HEK293T (cell line): ENCODE measurements at regions not wholly inside any gene's neighbourhood (a gene's known extent, or its start where the extent isn't known, plus 50 kb on each side); places are given as distances from the start of the nearest gene placed in this dataset.

Experiments
- BHLHE40 ChIP-seq: fragments of 450-650 bp; IDR thresholded peaks from 2 replicates; pipeline ENCODE4 v1.6.1; 2016; ENCODE audit warnings: mild to moderate bottlenecking, moderate library complexity, borderline replicate concordance
- ELF4 ChIP-seq: fragments of 450-650 bp; IDR thresholded peaks from 2 replicates; pipeline ENCODE4 v1.6.1; 2017; ENCODE audit warnings: antibody characterized with exemption
- FOXK2 ChIP-seq: fragments of 450-650 bp; IDR thresholded peaks from 2 replicates; pipeline ENCODE4 v1.6.1; 2016; ENCODE audit warnings: mild to moderate bottlenecking
- L3MBTL2 ChIP-seq: fragments of 450-650 bp; conservative IDR thresholded peaks from 2 replicates; pipeline ENCODE4 v1.6.1; 2016; ENCODE audit warnings: mild to moderate bottlenecking
- SP1 ChIP-seq: fragments of 450-650 bp; IDR thresholded peaks from 2 replicates; pipeline ENCODE4 v1.6.1; 2017

DNA sequence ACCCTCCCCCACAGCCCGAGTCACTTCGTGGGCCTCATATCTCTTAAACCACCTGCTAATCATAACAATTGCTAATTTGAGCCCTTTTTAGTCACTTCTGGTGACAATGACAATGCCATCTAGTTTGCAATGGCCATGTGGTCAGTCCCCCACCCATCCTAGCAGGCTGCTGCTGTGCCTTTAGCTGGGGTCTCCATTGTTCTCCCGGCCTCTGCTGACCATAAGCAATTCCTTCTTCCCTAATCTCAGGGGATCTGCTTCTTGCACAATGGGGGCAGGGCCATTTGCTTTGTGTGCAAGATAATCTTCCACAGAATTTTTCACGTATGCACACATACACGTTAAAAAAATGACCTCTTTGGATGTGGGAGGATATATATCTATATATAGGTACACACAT, 406.1 kb upstream of the ONECUT1 start:
- TF ChIP-seq BHLHE40 (no peak), SP1 (no peak), L3MBTL2 (no peak), FOXK2 (no peak), ELF4 (no peak)
